H1 (cell line): ENCODE measurements at regions not wholly inside any gene's neighbourhood (a gene's known extent, or its start where the extent isn't known, plus 50 kb on each side); places are given as distances from the start of the nearest gene placed in this dataset.

ENCODE experiments used
- CTCF ChIA-PET: fragments of 300-600 bp; sonication (Branson Sonifier 250); formaldehyde crosslinking; loops from one replicate; lab custom pipeline; 2021; ENCODE audit not compliant: partially characterized antibody; lab: Charles Lee
- POLR2A ChIA-PET: fragments of 300-600 bp; sonication (Branson Sonifier 250); formaldehyde crosslinking; loops from one replicate; lab custom pipeline; 2021; ENCODE audit warnings: inconsistent platforms; ENCODE audit not compliant: partially characterized antibody; lab: Charles Lee
- DNase-seq, 2 experiments: peaks; one replicate each; pipeline versions ENCODE4 v3.0.0 to v3.0.0-alpha.2; 2010 to 2022; ENCODE audit warnings: low spot score in 2 of 2, low read depth in 1 of 2, mixed read lengths in 1 of 2
- FAIRE-seq: peaks from 2 replicates; lab custom pipeline; 2011; peaks lifted over from hg19 to GRCh38; lab: Jason Lieb, UNC
- H2AFZ ChIP-seq: 2 replicates; pipeline ENCODE4 v1.8.1; 2012; ENCODE audit warnings: low read length, inconsistent platforms
- H2AK5ac ChIP-seq: 2 replicates; pipeline ENCODE4 v1.6.1; 2013; ENCODE audit warnings: low read depth, low read length
- H2BK120ac ChIP-seq: replicated peaks from 2 replicates; pipeline ENCODE3; 2013; ENCODE audit warnings: low read depth, low read length, inconsistent platforms
- H2BK12ac ChIP-seq: 2 replicates; pipeline ENCODE4 v1.6.1; 2013; ENCODE audit warnings: low read depth, low read length
- H2BK15ac ChIP-seq: 2 replicates; pipeline ENCODE4 v1.6.1; 2013; ENCODE audit warnings: low read length
- H2BK20ac ChIP-seq: 2 replicates; pipeline ENCODE4 v1.6.1; 2013; ENCODE audit warnings: low read length
- H2BK5ac ChIP-seq: 2 replicates; pipeline ENCODE4 v1.6.1; 2013; ENCODE audit warnings: low read depth, low read length
- H3K14ac ChIP-seq: 2 replicates; pipeline ENCODE4 v1.6.1; 2013; ENCODE audit warnings: inconsistent platforms; ENCODE audit not compliant: insufficient read length
- H3K18ac ChIP-seq: 2 replicates; pipeline ENCODE4 v1.6.1; 2013; ENCODE audit warnings: low read length; ENCODE audit errors: extremely low read depth
- H3K23ac ChIP-seq: 2 replicates; pipeline ENCODE4 v1.6.1; 2013; ENCODE audit warnings: inconsistent platforms; ENCODE audit not compliant: insufficient read length
- H3K23me2 ChIP-seq: 2 replicates; pipeline ENCODE4 v1.6.1; 2013; ENCODE audit warnings: low read depth, low read length
- H3K27ac ChIP-seq: 2 replicates; pipeline ENCODE4 v1.6.1; 2011; ENCODE audit warnings: low read depth, low read length, inconsistent platforms
- H3K27me3 ChIP-seq, 4 experiments: replicated peaks in 1 of 4; 1 replicate in 1 of 4; 2 replicates in 3 of 4; pipeline versions ENCODE4 v1.6.1 to v1.8.1; 2011 to 2013; ENCODE audit warnings: low read length in 3 of 4, mild to moderate bottlenecking in 3 of 4, inconsistent platforms in 2 of 4, mixed read lengths in 2 of 4, moderate library complexity in 1 of 4; ENCODE audit not compliant: control insufficient read depth in 3 of 4, insufficient read depth in 3 of 4; ENCODE audit errors: extremely low read depth in 1 of 4
- H3K36me3 ChIP-seq, 4 experiments: 2 replicates each; pipeline versions ENCODE4 v1.6.1 to v1.8.1; 2011 to 2013; ENCODE audit warnings: mild to moderate bottlenecking in 4 of 4, low read length in 3 of 4, moderate library complexity in 2 of 4, control low read depth in 1 of 4, inconsistent platforms in 1 of 4; ENCODE audit not compliant: insufficient read depth in 4 of 4, control insufficient read depth in 2 of 4
- H3K4ac ChIP-seq: replicated peaks from 2 replicates; pipeline ENCODE3; 2013; ENCODE audit warnings: low read length, low read depth, mixed read lengths, inconsistent platforms; ENCODE audit not compliant: insufficient read length
- H3K4me1 ChIP-seq, 4 experiments: replicated peaks in 1 of 4; 1 replicate in 1 of 4; 2 replicates in 3 of 4; pipeline versions ENCODE4 v1.6.1 to v1.8.1; 2011 to 2013; ENCODE audit warnings: low read length in 3 of 4, inconsistent platforms in 2 of 4, mixed read lengths in 1 of 4; ENCODE audit not compliant: insufficient read depth in 4 of 4, control insufficient read depth in 3 of 4
- H3K4me2 ChIP-seq, 2 experiments: 2 replicates each; pipeline versions ENCODE4 v1.6.1 to v1.8.1; 2011 to 2013; ENCODE audit warnings: low read depth in 2 of 2, low read length in 2 of 2, control low read depth in 1 of 2, inconsistent platforms in 1 of 2, mild to moderate bottlenecking in 1 of 2; ENCODE audit not compliant: insufficient read depth in 1 of 2
- H3K4me3 ChIP-seq, 4 experiments: fragments of 200-600, 300-600 bp in 1 of 4; sonication (generic), shearing (Covaris generic), sonication (Bioruptor Twin) in 1 of 4; 2 replicates each; pipeline versions ENCODE4 v1.5.1 to v1.8.1; 2011 to 2016; ENCODE audit warnings: low read length in 4 of 4, low read depth in 3 of 4, control low read depth in 2 of 4, inconsistent platforms in 2 of 4, mild to moderate bottlenecking in 2 of 4, mixed read lengths in 1 of 4, moderate library complexity in 1 of 4; ENCODE audit not compliant: insufficient read depth in 2 of 4; ENCODE audit errors: extremely low read depth in 1 of 4
- H3K56ac ChIP-seq: replicated peaks from 2 replicates; pipeline ENCODE3; 2013; ENCODE audit warnings: low read depth, mild to moderate bottlenecking, mixed read lengths, low read length, inconsistent platforms; ENCODE audit not compliant: insufficient read length
- H3K79me1 ChIP-seq: 2 replicates; pipeline ENCODE4 v1.6.1; 2013; ENCODE audit warnings: low read depth, low read length, control low read depth
- H3K79me2 ChIP-seq, 2 experiments: 2 replicates each; pipeline versions ENCODE4 v1.6.1 to v1.8.1; 2012 to 2013; ENCODE audit warnings: low read length in 2 of 2, mild to moderate bottlenecking in 2 of 2, inconsistent platforms in 1 of 2; ENCODE audit not compliant: insufficient read depth in 2 of 2, control insufficient read depth in 1 of 2
- H3K9ac ChIP-seq, 4 experiments: replicated peaks in 1 of 4; 1 replicate in 1 of 4; 2 replicates in 3 of 4; pipeline versions ENCODE4 v1.6.1 to v1.8.1; 2011 to 2013; ENCODE audit warnings: low read depth in 3 of 4, low read length in 3 of 4, control low read depth in 2 of 4, mild to moderate bottlenecking in 2 of 4, moderate library complexity in 2 of 4, inconsistent platforms in 1 of 4; ENCODE audit errors: extremely low read depth in 1 of 4
- H3K9me3 ChIP-seq, 2 experiments: 2 replicates each; pipeline versions ENCODE4 v1.6.1 to v1.8.1; 2012 to 2013; ENCODE audit warnings: mild to moderate bottlenecking in 2 of 2, moderate library complexity in 2 of 2, control low read depth in 1 of 2, inconsistent platforms in 1 of 2, low read depth in 1 of 2, low read length in 1 of 2, mixed read lengths in 1 of 2; ENCODE audit not compliant: insufficient read depth in 2 of 2
- H4K20me1 ChIP-seq, 2 experiments: replicated peaks in 1 of 2; 2 replicates each; pipeline versions ENCODE3 to v1.8.1; 2011 to 2013; ENCODE audit warnings: inconsistent platforms in 2 of 2, low read length in 2 of 2, mild to moderate bottlenecking in 1 of 2; ENCODE audit not compliant: insufficient read depth in 2 of 2, control insufficient read depth in 1 of 2
- H4K5ac ChIP-seq: 2 replicates; pipeline ENCODE4 v1.6.1; 2013; ENCODE audit warnings: low read length, low read depth, mixed read lengths, inconsistent platforms; ENCODE audit not compliant: insufficient read length
- H4K8ac ChIP-seq: 2 replicates; pipeline ENCODE4 v1.8.0; 2013; ENCODE audit warnings: mild to moderate bottlenecking, moderate library complexity, low read length, inconsistent platforms; ENCODE audit not compliant: insufficient read depth; ENCODE audit errors: extremely low read depth
- H4K91ac ChIP-seq: replicated peaks from 2 replicates; pipeline ENCODE3; 2013; ENCODE audit warnings: low read length, mixed read lengths, inconsistent platforms; ENCODE audit not compliant: insufficient read length
- JUN ChIP-seq: IDR thresholded peaks from 2 replicates; pipeline ENCODE4 v1.6.1; 2011; ENCODE audit warnings: low read depth, mild to moderate bottlenecking, improper control_type of control experiment, low read length
- NANOG ChIP-seq: IDR thresholded peaks from 2 replicates; pipeline ENCODE4 v1.6.1; 2011; ENCODE audit warnings: low read length, low read depth, mild to moderate bottlenecking, inconsistent platforms; ENCODE audit not compliant: insufficient read depth, poor library complexity, severe bottlenecking
- NRF1 ChIP-seq: IDR thresholded peaks from 2 replicates; pipeline ENCODE4 v1.6.1; 2011; ENCODE audit warnings: mild to moderate bottlenecking, low read depth, low read length, improper control_type of control experiment
- SIX5 ChIP-seq: IDR thresholded peaks from 2 replicates; pipeline ENCODE4 v1.6.1; 2011; ENCODE audit warnings: mild to moderate bottlenecking, low read depth, low read length
- TAF1 ChIP-seq: IDR thresholded peaks from 2 replicates; pipeline ENCODE4 v1.6.1; 2011; ENCODE audit warnings: mild to moderate bottlenecking, low read depth, low read length
- YY1 ChIP-seq: IDR thresholded peaks from 2 replicates; pipeline ENCODE4 v1.6.1; 2011; ENCODE audit warnings: low read depth, mild to moderate bottlenecking, low read length
- WGBS, 2 experiments: shearing (Covaris generic) in 1 of 2; methylation state at CpG; one replicate each; pipeline versions ENCODE4 v1.1.6 to v1.1.7; 2013 to 2015; ENCODE audit warnings: low lambda C conversion rate in 2 of 2, mixed read lengths in 2 of 2, inconsistent platforms in 1 of 2, low coverage in 1 of 2, missing lambda C conversion rate in 1 of 2; ENCODE audit not compliant: insufficient replicate concordance in 2 of 2, insufficient coverage in 1 of 2, insufficient read length in 1 of 2; ENCODE audit errors: extremely low coverage in 1 of 2, missing lambda C conversion rate in 1 of 2; 5-methylcytosine and 5-hydroxymethylcytosine counted together

GRCh38 chr3:144743225-144743668 is 771.6 kb downstream of the DIPK2A start:
- no peaks in the 10 kb centered on the region for H3K9me3 ChIP-seq
- no peak overlapping the region for H2BK5ac ChIP-seq
- H2AFZ ChIP-seq: no peak overlapping the region
- no peak overlapping the region for H3K23ac ChIP-seq
- no peaks in the 10 kb centered on the region for H3K36me3 ChIP-seq
- H2BK15ac ChIP-seq: no peak overlapping the region
- H4K20me1 ChIP-seq: no peaks in the 10 kb centered on the region
- H3K4me2 ChIP-seq: no peak overlapping the region
- WGBS, 2 experiments: 93% methylated on average over 1 of the region's 1 CpG; no CpG with 5 or more reads in 1 of the 2 experiments
- no peak overlapping the region for H2AK5ac ChIP-seq
- no peak overlapping the region for H4K91ac ChIP-seq
- H2BK12ac ChIP-seq: no peak overlapping the region
- no peaks in the 10 kb centered on the region for H3K79me2 ChIP-seq
- H4K8ac ChIP-seq: no peak overlapping the region
- H3K56ac ChIP-seq: no peak overlapping the region
- no peaks in the 10 kb centered on the region for H3K23me2 ChIP-seq
- no peaks in the 10 kb centered on the region for H3K27me3 ChIP-seq
- H2BK120ac ChIP-seq: no peak overlapping the region
- no peak overlapping the region for H3K27ac ChIP-seq
- H3K4ac ChIP-seq: no peak overlapping the region
- ChIA-PET POLR2A (no interaction called here), CTCF (no interaction called here)
- H3K18ac ChIP-seq: no peak overlapping the region
- no peak for FAIRE-seq
- H3K4me1 ChIP-seq: no peaks in the 10 kb centered on the region
- H2BK20ac ChIP-seq: no peak overlapping the region
- H3K79me1 ChIP-seq: no peaks in the 10 kb centered on the region
- no peak for DNase-seq
- no peak for TF ChIP-seq SIX5
- TF ChIP-seq YY1: no peak
- TF ChIP-seq NANOG: no peak
- no peak for TF ChIP-seq NRF1
- TF ChIP-seq TAF1: no peak
- TF ChIP-seq JUN: no peak
- H3K14ac ChIP-seq: no peak overlapping the region
- H3K4me3 ChIP-seq: no peak overlapping the region
- H3K9ac ChIP-seq: no peak overlapping the region
- no peak overlapping the region for H4K5ac ChIP-seq
